Hematopoietic multipotent progenitor cell treated with erythropoietin and hydrocortisone succinate and interleukin-3 and kit ligand, for 8 days (in vitro differentiated cells): ENCODE measurements at regions not wholly inside any gene's neighbourhood (a gene's known extent, or its start where the extent isn't known, plus 50 kb on each side); places are given as distances from the start of the nearest gene placed in this dataset.

Source experiments
- DNase-seq: peaks from one replicate; pipeline ENCODE4 v3.0.0-alpha.2; 2015

GRCh38 chr11:95297680-95298452, 66.9 kb upstream of the SESN3 start:
- DNase-seq, result no peak

GRCh38 chr11:95296621-95297025, 65.6 kb upstream of the SESN3 start:
- no peak for DNase-seq

GRCh38 chr11:95296165-95296564, 65.2 kb upstream of the SESN3 start:
- DNase-seq, result no peak

GRCh38 chr11:95295382-95296149, 64.6 kb upstream of the SESN3 start:
- DNase-seq, result no peak

- DNase-seq, result no peak
Observed at GRCh38 chr11:95294701-95295100, 63.7 kb upstream of the SESN3 start.

GRCh38 chr11:95293116-95293515, 62.1 kb upstream of the SESN3 start:
- DNase-seq, result no peak

GRCh38 chr11:95291946-95292345, 60.9 kb upstream of the SESN3 start:
- DNase-seq, result no peak

- no peak for DNase-seq
Observed at GRCh38 chr11:95289378-95290101, 58.5 kb upstream of the SESN3 start.

GRCh38 chr11:95284057-95285052, 53.4 kb upstream of the SESN3 start:
- no peak for DNase-seq

GRCh38 chr11:95283650-95284049, 52.6 kb upstream of the SESN3 start:
- no peak for DNase-seq

- DNase-seq, result no peak
Observed at GRCh38 chr11:95283146-95283545, 52.1 kb upstream of the SESN3 start.

- DNase-seq, result no peak
Observed at GRCh38 chr11:95282291-95282751, 51.3 kb upstream of the SESN3 start.
